Neuronal stem cell (in vitro differentiated cells): ENCODE measurements at regions not wholly inside any gene's neighbourhood (a gene's known extent, or its start where the extent isn't known, plus 50 kb on each side); places are given as distances from the start of the nearest gene placed in this dataset.

ENCODE experiments used
- DNase-seq: peaks from one replicate; pipeline ENCODE4 v3.0.0-alpha.2; 2013; ENCODE audit warnings: low spot score
- H2AFZ ChIP-seq: one replicate; pipeline ENCODE4 v1.6.1; 2013; ENCODE audit warnings: mild to moderate bottlenecking, low read length, inconsistent platforms
- H2AK5ac ChIP-seq: 2 replicates; pipeline ENCODE4 v1.6.1; 2013; ENCODE audit warnings: low read depth, mild to moderate bottlenecking, inconsistent platforms, low read length, moderate library complexity, mixed read lengths
- H2BK120ac ChIP-seq: 2 replicates; pipeline ENCODE4 v1.6.1; 2013; ENCODE audit warnings: low read depth, mild to moderate bottlenecking, inconsistent platforms, low read length, moderate library complexity, mixed read lengths
- H2BK12ac ChIP-seq: one replicate; pipeline ENCODE4 v1.6.1; 2013; ENCODE audit warnings: low read length, inconsistent platforms
- H2BK15ac ChIP-seq: 2 replicates; pipeline ENCODE4 v1.6.1; 2013; ENCODE audit warnings: mild to moderate bottlenecking, low read length, inconsistent platforms, mixed read lengths
- H2BK5ac ChIP-seq: one replicate; pipeline ENCODE4 v1.6.1; 2013; ENCODE audit warnings: inconsistent platforms, mild to moderate bottlenecking, low read length, moderate library complexity
- H3K14ac ChIP-seq: one replicate; pipeline ENCODE4 v1.6.1; 2013; ENCODE audit warnings: low read length, inconsistent platforms
- H3K18ac ChIP-seq: 2 replicates; pipeline ENCODE4 v1.6.1; 2013; ENCODE audit warnings: low read length, inconsistent platforms
- H3K23ac ChIP-seq: 2 replicates; pipeline ENCODE4 v1.6.1; 2013; ENCODE audit warnings: low read depth, mild to moderate bottlenecking, mixed read lengths, low read length, inconsistent platforms; ENCODE audit not compliant: poor library complexity
- H3K27ac ChIP-seq: replicated peaks from 3 replicates; pipeline ENCODE4 v1.5.1; 2013; ENCODE audit warnings: low read length, inconsistent platforms
- H3K27me3 ChIP-seq, 3 experiments: 2 replicates each; pipeline ENCODE4 v1.6.1; 2013; ENCODE audit warnings: low read length in 3 of 3, mild to moderate bottlenecking in 2 of 3, inconsistent platforms in 1 of 3, low read depth in 1 of 3, mixed read lengths in 1 of 3, moderate library complexity in 1 of 3; ENCODE audit not compliant: control insufficient read depth in 3 of 3, insufficient read depth in 3 of 3
- H3K36me3 ChIP-seq, 2 donors: replicated peaks in 1 of 2; 2 replicates each; pipeline ENCODE4 v1.6.1; 2013; ENCODE audit warnings: low read length in 2 of 2; ENCODE audit not compliant: control insufficient read depth in 2 of 2, insufficient read depth in 2 of 2
- H3K4ac ChIP-seq: 2 replicates; pipeline ENCODE4 v1.6.1; 2013; ENCODE audit warnings: inconsistent platforms, mild to moderate bottlenecking, low read length, moderate library complexity
- H3K4me1 ChIP-seq, 2 donors: 1 replicate in 1 of 2; 2 replicates in 1 of 2; pipeline ENCODE4 v1.6.1; 2013; ENCODE audit warnings: low read length in 2 of 2, low read depth in 1 of 2; ENCODE audit not compliant: control insufficient read depth in 2 of 2, insufficient read depth in 1 of 2
- H3K4me2 ChIP-seq: one replicate; pipeline ENCODE4 v1.6.1; 2013; ENCODE audit warnings: mild to moderate bottlenecking, low read length, inconsistent platforms; ENCODE audit not compliant: insufficient read depth, poor library complexity, severe bottlenecking
- H3K4me3 ChIP-seq, 2 donors: 2 replicates each; pipeline ENCODE4 v1.5.1; 2013; ENCODE audit warnings: low read length in 2 of 2, mild to moderate bottlenecking in 2 of 2, inconsistent platforms in 1 of 2, moderate library complexity in 1 of 2
- H3K79me1 ChIP-seq: one replicate; pipeline ENCODE4 v1.6.1; 2013; ENCODE audit warnings: low read depth, mild to moderate bottlenecking, inconsistent platforms, low read length, moderate library complexity
- H3K9ac ChIP-seq: one replicate; pipeline ENCODE4 v1.6.1; 2013; ENCODE audit warnings: mild to moderate bottlenecking, low read depth, low read length, inconsistent platforms; ENCODE audit not compliant: poor library complexity
- H3K9me3 ChIP-seq, 2 donors: replicated peaks in 1 of 2; 2 replicates each; pipeline versions ENCODE3 to v1.6.1; 2013; ENCODE audit warnings: low read length in 2 of 2, mild to moderate bottlenecking in 2 of 2, inconsistent platforms in 1 of 2, low read depth in 1 of 2, mixed read lengths in 1 of 2, moderate library complexity in 1 of 2; ENCODE audit not compliant: control insufficient read depth in 2 of 2, insufficient read depth in 1 of 2
- H4K8ac ChIP-seq: one replicate; pipeline ENCODE4 v1.6.1; 2013; ENCODE audit warnings: low read depth, mild to moderate bottlenecking, inconsistent platforms, low read length, moderate library complexity
- H4K91ac ChIP-seq: one replicate; pipeline ENCODE4 v1.6.1; 2013; ENCODE audit warnings: low read length, low read depth, mild to moderate bottlenecking, inconsistent platforms; ENCODE audit not compliant: poor library complexity
- WGBS, 2 donors: extraction: QIAGEN DNeasy Blood & Tissue Kit; methylation state at CpG; one replicate each; pipeline ENCODE4 v1.1.7; 2013; ENCODE audit warnings: missing lambda C conversion rate in 2 of 2, mixed read lengths in 1 of 2; ENCODE audit not compliant: insufficient read length in 2 of 2, insufficient replicate concordance in 1 of 2; ENCODE audit errors: extremely low coverage in 2 of 2; 5-methylcytosine and 5-hydroxymethylcytosine counted together

DNA sequence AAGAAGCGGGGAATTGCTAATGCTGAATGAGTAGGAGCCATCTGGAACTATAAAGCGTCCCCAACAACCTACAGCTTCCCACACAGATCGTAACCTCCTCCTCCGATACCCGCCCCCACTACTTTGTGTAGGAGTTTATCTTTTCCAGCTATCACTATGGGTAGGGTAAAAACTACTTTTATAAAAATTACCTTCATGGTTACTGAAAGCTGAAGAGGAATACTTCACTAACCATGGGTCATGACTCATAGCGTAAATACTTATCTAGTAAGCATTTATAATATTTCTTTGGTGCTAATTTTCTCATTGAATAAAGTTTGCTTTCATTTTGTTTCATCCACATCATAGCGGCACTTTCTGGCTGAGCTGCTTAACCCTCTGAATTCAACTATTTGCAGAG is 79.4 kb upstream of the TNIP3 start:
- H3K9me3 ChIP-seq: no peaks in the 10 kb centered on the region
- no peaks in the 10 kb centered on the region for H3K79me1 ChIP-seq
- H3K27ac ChIP-seq: no peak overlapping the region
- DNase-seq: no peak
- H2BK15ac ChIP-seq: no peak overlapping the region
- no CpG with 5 or more reads among the region's 7 CpGs for WGBS, 2 donors
- no peak overlapping the region for H3K9ac ChIP-seq
- H3K23ac ChIP-seq: no peak overlapping the region
- no peak overlapping the region for H4K8ac ChIP-seq
- H4K91ac ChIP-seq: no peak overlapping the region
- H2AFZ ChIP-seq: no peak overlapping the region
- no peak overlapping the region for H2AK5ac ChIP-seq
- H3K4me3 ChIP-seq: no peak overlapping the region
- H3K4me1 ChIP-seq: peaks cover 0 to 4% of the 10 kb centered on the region in 2 donors
- H3K18ac ChIP-seq: no peak overlapping the region
- H3K4ac ChIP-seq: no peak overlapping the region
- no peak overlapping the region for H3K4me2 ChIP-seq
- H2BK12ac ChIP-seq: no peak overlapping the region
- no peaks in the 10 kb centered on the region for H3K36me3 ChIP-seq
- H3K14ac ChIP-seq: no peak overlapping the region
- no peaks in the 10 kb centered on the region for H3K27me3 ChIP-seq
- no peak overlapping the region for H2BK5ac ChIP-seq
- no peak overlapping the region for H2BK120ac ChIP-seq

DNA sequence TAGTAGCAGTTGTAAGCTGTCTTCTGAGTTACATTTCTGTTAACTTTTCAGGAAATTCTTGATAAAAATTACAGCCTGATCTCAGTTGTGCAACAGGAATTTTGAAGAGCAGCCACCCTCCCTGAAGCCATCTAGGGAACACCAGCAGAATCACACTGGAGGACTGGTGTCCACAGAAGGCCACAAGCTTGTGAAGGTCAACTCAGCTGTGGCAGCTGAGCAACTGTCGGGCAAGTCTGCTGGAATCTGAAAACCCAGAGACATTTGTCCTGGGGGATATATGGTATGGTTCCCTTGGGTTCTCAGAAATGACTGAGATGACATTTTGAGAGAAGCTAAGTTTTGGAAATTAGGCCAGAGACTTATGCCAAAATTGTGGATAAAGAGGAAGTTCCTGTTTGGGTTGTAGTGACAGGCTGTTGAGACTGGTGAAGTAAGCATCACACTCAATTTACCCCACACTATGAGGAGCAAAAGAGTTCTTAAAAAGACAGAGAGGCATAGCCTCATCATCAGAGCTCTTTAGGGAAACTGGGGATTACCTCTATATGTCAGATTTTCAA is 78.1 kb upstream of the TNIP3 start:
- no peak overlapping the region for H2AK5ac ChIP-seq
- H3K36me3 ChIP-seq: no peaks in the 10 kb centered on the region
- no peak overlapping the region for H3K18ac ChIP-seq
- no peak overlapping the region for H2AFZ ChIP-seq
- H3K4me2 ChIP-seq: no peak overlapping the region
- no peak overlapping the region for H3K23ac ChIP-seq
- no peak overlapping the region for H2BK120ac ChIP-seq
- peaks cover 0 to 4% of the 10 kb centered on the region in 2 donors for H3K4me1 ChIP-seq
- no peaks in the 10 kb centered on the region for H3K27me3 ChIP-seq
- H3K14ac ChIP-seq: no peak overlapping the region
- no peak overlapping the region for H2BK15ac ChIP-seq
- DNase-seq: no peak
- H4K8ac ChIP-seq: no peak overlapping the region
- H3K4me3 ChIP-seq: no peak overlapping the region
- no peaks in the 10 kb centered on the region for H3K9me3 ChIP-seq
- H2BK5ac ChIP-seq: no peak overlapping the region
- H3K27ac ChIP-seq: no peak overlapping the region
- H3K4ac ChIP-seq: no peak overlapping the region
- H3K79me1 ChIP-seq: no peaks in the 10 kb centered on the region
- whole genome bisulfite sequencing, 2 donors: no CpG with 5 or more reads among the region's 1 CpG
- H4K91ac ChIP-seq: no peak overlapping the region
- H2BK12ac ChIP-seq: no peak overlapping the region
- no peak overlapping the region for H3K9ac ChIP-seq

DNA sequence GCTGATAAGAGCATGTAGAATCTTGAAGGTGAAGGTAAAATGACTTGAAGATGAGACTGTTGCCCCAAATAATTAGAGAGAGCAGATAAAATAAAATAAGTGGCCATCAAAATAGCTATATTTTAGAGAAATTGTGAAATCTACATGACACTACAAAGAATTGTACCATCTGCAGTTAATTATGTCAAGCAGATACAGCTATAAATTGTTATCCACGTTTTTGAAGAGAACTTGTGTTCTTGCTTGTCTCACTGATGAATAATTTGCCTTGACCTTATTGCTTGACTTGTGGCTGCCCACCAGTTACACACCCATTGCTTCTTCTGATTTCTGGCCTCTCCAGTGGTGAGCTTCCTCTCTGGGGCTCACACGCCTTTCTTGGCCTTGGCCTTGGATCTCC is 75.8 kb upstream of the TNIP3 start:
- Histone ChIP-seq H3K4me3 (no peak overlapping the region), H3K27ac (no peak overlapping the region), H2AK5ac (no peak overlapping the region), H3K18ac (no peak overlapping the region), H4K91ac (peak overlapping the region; percentile 89), H2BK12ac (no peak overlapping the region), H3K4me1 (no peaks in the 10 kb centered on the region), H2BK5ac (no peak overlapping the region), H3K36me3 (no peaks in the 10 kb centered on the region), H2BK15ac (no peak overlapping the region), H3K9me3 (no peaks in the 10 kb centered on the region), H2AFZ (no peak overlapping the region), H3K14ac (no peak overlapping the region), H3K79me1 (no peaks in the 10 kb centered on the region), H3K4ac (no peak overlapping the region), H4K8ac (no peak overlapping the region), H2BK120ac (no peak overlapping the region), H3K9ac (no peak overlapping the region), H3K27me3 (no peaks in the 10 kb centered on the region), H3K23ac (no peak overlapping the region), H3K4me2 (no peak overlapping the region)
- no peak for DNase-seq
- WGBS, 2 donors: no CpG with 5 or more reads among the region's 2 CpGs

DNA sequence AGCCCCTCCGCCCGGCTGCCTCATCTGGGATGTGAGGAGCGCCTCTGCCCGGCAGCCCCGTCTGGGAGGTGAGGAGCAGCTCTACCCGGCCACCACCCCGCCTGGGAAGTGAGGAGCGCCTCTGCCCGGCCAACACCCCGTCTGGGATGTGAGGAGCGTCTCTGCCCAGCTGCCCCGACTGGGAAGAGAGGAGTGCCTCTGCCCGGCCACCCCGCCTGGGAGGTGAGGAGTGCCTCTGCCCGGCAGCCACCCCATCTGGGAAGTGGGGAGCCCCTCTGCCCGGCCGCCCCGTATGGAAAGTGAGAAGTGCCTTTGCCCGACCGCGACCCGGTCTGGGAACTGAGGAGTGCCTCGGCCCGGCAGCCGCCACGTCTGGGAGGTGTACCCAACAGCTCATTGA is 74.3 kb upstream of the TNIP3 start:
- Histone ChIP-seq H4K8ac (peak overlapping the region; percentile 43), H2BK120ac (no peak overlapping the region), H3K36me3 (no peaks in the 10 kb centered on the region), H2AFZ (no peak overlapping the region), H2BK12ac (peak overlapping the region; percentile 36), H3K4me3 (no peak overlapping the region), H3K4me2 (no peak overlapping the region), H3K27ac (no peak overlapping the region), H2AK5ac (no peak overlapping the region), H2BK15ac (no peak overlapping the region), H3K9ac (no peak overlapping the region), H3K4me1 (peaks cover 0 to 5% of the 10 kb centered on the region in 2 donors), H4K91ac (no peak overlapping the region), H2BK5ac (no peak overlapping the region), H3K9me3 (no peaks in the 10 kb centered on the region), H3K23ac (no peak overlapping the region), H3K18ac (no peak overlapping the region), H3K4ac (no peak overlapping the region), H3K79me1 (no peaks in the 10 kb centered on the region), H3K14ac (no peak overlapping the region), H3K27me3 (no peaks in the 10 kb centered on the region)
- DNase-seq: no peak
- WGBS, 2 donors: no CpG with 5 or more reads among the region's 26 CpGs
